NOMO-1 treated with DMSO at 0.1 percent for 48 hours (cell line): ENCODE measurements at regions not wholly inside any gene's neighbourhood (a gene's known extent, or its start where the extent isn't known, plus 50 kb on each side); places are given as distances from the start of the nearest gene placed in this dataset.
"Not testable (repeated sequence)": the region's sequence is repeated elsewhere in the genome, so short reads cannot be mapped to it uniquely, and the experiment has no call there.

Experiments used
- DNase-seq: peaks from one replicate; lab custom pipeline; 2025; ENCODE audit not compliant: unreplicated experiment; lab: John Stamatoyannopoulos, UW

DNA sequence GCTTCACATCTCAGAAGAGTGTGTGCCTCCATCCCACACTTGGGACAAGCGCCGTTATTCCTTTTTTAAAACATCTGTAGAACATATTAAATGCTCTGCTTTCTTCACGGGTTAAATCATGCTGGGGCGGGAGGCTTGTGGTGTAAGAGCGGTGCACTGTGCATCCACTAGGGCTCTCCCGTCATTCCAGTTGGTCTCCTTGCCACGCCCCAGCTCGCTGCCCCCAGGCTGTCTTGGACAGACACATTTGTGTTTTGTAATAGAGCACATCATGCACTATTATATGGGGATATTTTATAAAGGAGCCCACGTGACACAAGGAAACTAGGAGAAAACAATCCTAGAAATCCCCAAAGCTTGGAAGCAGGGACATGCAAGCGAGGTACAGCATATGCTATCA, 87.7 kb upstream of the PLGLB2 start:
- DNase-seq, result not testable (repeated sequence)

DNA sequence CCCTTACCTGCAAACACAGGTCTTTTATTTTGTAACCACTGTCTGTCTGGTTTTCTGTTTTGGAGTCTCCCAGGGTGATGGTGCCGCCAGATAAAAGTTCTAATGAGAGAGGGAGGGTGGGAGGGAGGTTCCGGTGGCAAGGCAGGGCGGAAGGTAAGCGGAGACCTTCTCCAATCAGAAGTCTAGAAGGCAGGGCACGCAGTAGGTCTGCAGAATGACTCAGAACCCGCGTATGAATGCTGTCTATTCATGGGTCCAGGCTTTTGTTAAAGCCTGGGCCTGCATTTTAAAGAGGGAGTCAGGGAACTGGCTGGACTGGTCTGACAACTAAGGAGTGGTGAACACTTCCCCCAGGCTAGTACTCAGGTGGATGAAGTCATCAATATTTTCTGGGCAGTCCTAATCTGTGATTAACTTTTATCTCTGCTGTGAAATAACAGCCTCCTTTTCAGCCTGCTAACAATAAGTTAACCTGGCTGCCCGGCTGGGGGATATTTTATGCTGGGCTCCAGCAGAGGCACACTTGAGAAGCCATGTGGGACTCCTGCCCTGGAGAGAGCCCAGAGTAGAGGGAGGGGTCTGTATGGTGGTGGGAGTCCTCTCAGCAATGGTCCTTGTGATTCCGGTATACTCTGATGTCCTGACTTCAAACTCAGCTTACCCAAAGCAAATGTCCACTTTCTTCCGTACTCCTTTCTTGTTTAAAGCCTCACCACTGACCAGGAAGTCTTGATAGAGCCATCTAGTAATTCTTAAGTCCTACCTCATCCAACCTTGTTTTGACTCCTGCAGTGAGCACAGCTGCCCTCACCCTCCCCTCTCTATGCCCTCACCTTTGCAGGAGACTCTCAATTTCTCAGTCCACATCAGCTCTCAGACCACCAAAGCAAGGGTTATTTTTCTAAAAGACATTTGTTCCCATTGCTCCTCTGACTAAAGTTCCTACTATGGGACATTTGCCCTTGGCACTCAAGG, 85.3 kb upstream of the PLGLB2 start:
- DNase-seq, result not testable (repeated sequence)

DNA sequence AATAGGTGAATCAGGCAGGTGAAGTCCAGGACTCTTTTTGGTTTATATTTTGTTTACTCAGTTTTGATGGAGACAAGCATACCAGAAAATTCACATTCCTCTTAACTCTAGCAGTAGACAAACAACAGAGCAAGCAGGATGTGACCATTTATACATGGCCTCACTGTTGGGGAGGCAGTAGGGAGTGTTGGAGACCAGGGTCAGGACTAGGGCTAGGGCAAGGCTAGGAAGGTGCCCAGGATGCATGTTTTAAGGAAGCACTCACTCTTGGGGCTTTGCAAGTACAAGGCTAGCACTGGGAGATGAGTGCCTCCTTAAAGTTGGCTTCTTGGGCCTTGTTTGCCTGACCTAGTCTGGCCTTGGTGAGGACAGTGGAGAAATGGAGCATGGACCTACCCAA, 84.5 kb upstream of the PLGLB2 start:
- DNase-seq, result not testable (repeated sequence)

DNA sequence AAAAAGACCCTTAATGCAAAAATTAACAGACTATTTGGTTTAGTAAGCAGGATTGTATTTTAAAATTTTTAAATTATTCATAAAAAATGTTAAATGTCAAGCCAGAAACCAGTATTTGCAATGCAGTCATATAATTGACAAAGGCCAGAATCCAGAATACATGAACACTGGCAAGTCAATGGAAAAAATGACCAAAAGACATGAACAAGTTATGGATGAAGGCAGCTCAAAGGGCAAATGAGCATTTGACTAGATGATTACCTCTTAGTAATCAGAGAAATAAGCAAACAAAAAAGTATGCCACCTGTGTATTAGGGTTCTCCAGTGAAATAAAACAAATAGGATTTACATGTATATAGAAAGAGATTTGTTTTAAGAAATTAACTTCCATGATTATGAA, 80.9 kb upstream of the PLGLB2 start:
- not testable (repeated sequence) for DNase-seq

DNA sequence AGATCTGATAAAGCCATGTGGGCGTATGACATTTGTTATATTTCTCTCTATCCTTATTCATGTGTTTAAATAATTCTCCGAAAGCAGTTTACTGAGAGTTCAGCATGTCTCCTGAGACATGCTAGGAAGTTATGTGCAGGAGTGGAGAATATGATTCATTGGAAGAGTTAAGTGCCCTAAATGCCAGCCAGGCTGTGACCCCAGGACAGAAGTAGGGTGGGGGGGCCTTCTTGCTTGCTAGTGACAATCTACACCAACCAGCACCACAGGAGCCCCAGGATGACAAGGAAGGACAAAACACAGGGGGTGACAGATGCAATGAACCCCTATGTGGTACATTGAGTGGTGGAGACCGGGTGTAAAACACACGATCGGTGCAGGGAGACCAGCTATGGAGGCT, 79.5 kb upstream of the PLGLB2 start:
- not testable (repeated sequence) for DNase-seq

DNA sequence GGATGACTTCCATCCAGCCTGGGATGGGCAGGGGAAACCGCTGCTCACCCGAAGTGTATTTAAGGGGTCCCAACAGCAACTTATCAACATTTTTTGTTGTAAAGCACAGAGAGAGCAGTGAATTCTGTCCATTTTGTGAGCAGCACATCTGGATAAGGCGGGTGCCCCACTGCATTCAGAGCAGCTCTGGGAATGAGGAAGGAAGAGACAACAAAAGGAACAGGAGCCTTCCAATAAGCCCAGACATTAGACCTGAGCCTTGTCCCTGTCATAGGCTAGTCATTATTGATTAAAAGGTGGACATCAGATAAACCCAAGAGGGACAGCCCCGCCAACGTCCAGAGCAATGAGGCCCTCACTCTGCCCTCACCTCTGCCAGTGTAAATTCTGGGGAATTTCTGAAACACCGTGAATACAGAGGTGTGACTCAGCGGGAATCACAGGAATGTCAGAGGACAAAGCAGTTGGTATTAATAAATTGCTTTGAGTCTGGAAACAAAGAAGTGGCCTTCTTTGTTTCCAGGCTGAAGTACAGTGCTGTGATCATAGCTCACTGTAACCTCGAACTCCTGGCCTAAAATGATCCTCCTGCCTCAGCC, 78.2 kb upstream of the PLGLB2 start:
- not testable (repeated sequence) for DNase-seq

DNA sequence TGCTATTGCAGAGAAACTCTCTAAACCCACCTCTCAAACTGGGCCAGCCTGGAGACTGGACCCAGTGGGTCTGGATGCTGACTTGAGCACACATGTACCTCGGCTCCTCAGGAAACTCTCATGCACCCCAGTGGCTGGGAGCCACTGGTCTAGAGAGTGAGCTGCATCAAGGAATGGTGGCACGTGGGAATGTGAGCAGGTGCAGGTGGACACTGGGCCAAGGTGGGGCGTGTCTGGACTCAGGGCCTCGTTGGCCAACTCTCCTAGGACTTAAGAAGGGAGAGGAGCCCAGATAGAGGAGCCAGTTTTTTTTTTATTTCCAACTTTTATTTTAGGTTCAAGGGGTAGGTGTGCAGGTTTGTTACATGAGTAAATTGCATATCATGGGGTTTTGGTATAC, 75.5 kb upstream of the PLGLB2 start:
- not testable (repeated sequence) for DNase-seq

DNA sequence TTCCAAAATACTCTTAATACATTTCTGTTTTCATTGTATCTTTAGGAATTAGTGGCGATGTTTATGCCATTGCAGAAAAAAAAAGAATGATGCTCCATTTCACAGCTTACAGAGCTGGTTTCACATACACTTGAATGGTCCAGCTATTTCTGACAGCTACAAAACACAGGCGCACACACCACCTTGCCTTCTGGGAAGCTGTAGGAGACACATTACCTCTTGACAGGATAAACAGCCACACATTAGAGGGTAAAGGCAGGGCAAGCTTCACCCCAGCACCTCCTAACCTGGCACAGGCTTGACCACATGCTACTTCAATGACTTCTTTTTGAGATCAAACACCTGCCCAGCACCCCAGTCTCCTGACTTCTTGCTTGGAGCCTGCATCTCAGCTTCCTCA, 73.2 kb upstream of the PLGLB2 start:
- not testable (repeated sequence) for DNase-seq

DNA sequence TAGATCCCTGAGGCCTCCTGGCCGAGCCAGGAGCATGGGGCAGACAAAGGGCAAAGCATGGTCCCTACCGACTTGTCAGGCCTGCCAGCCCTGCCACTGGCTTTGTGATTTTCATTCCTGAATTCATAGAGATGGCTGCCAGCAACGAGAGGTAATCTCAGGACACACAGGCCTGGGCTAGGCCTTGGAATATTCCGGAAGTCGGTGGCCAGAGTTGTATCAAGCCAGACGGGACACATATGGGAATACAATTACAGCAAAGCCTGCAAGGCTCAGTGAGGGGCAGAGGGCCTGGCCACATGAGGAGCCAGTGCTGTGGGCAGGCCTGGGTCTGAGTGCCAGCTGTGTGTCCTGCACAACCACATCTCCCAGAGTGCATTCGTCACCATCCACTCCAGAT, 72.4 kb upstream of the PLGLB2 start:
- DNase-seq, result not testable (repeated sequence)

DNA sequence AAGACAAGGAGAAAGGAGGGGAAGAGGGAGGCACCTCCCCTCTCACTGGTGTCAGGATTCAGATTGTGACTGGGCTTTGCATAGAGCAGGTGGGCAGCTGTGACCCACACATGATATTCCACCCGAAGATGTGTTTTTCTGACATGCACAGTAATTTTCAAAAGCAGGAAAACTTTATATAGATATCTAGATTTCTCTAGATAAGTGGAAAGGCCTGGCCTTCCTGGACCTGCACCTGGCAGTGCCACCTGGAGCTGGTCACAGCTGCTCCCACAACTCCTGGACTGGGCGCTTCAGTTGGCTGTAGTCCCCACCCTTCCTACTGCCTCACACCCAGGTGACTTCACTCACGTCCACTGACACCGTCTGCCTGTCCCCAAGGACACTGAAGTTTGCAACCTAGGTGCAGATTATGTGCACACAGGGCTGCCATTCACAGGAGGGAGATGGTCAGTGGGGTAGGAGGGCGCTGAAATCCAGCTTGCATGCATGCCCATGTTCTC, 70.4 kb upstream of the PLGLB2 start:
- not testable (repeated sequence) for DNase-seq

DNA sequence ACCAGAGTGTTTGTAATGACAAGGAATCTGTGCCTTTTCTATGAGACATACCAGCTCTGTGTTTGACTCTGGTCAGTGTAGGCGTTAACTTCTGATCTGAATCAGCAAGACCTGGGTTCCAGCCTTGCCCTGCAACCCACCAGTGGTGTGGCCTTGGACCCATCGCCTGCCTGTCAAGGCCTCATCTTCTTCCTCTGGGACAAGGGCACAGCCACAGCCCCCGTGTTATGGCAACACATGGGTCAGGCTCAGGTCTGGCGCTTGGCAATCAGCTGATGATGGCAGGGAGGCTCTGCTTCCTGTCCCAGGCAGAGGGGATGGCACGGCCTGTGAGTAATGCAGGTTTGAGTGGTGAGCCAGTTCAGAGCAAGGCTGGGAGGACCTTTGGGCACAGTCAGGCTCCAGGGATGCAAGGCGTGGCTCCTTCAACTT, 69.1 kb upstream of the PLGLB2 start:
- DNase-seq, result not testable (repeated sequence)

DNA sequence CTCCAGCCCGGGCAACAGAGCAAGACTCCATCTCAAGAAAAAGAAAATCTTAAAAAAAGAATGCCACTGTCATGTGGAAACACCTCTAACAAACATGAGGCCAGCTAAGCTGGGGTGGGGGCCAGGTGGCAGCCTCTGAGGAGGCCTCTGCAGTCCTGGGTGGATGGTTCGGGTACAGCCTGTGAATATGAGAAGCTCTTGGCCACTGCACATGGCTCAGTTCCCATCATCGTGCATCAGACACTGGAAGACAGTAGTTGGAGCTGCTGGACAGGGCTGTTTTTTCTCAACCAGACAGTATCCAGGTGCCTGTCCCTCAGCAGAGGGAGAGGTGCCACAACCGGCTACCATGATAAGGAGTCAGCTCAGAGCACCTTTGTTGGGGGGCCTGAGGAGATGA, 67.9 kb upstream of the PLGLB2 start:
- DNase-seq, result not testable (repeated sequence)

DNA sequence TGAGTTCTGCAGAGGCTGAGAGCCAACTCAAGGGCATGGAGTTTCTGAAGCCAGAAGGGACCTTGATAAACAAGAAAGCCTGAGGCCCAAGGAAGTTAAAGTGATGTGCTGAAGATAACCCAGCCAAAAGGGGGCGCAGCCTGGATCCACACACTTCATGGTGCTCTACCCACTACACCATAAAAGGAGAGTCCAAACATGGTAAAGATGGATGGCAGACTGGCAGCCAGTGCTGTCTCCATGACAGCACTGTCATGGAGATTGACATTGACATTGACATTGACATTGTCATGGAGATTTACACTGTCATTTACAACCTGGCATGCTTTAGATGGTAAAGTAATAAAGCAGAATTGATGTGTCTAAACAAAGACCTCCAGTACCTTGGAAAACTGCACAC, 67.2 kb upstream of the PLGLB2 start:
- not testable (repeated sequence) for DNase-seq

DNA sequence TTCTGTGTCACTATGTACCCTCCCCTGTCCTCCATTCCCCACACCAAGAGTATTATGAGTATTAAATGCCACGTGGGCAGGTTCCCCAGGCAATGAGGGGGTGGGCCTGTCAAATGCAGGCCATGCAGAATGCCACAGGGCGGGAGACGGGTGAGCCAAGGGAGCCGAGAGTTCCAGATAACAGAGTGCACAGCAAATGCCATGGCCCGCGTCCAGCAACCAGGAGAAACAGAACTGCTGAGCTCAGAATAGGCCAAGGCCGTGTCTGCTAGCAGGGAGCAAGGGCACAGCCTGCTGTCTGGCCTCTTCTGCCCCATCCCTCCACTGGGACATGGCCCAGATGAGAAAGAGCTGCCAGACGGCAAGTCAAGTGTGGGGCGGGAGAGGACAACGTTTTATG, 64.4 kb upstream of the PLGLB2 start:
- DNase-seq, result not testable (repeated sequence)

DNA sequence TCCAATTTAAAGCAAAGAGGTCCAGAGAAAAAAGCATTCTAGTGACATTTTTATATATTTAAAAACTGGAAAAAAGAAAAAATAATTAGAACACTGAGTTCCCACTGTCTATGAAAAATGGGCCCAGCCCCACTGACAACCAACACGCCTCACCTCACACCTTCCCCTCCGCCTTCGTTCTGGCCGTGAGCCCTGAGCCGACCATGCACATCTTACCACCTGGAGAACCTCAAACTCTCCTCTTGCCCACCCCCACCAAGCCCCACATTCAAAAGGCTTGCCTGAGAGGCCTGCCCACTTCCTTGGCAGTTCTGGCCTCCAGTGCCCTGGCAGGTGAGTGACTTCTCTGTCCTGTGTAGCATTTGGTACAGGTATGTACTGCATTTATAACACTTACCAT, 63.9 kb upstream of the PLGLB2 start:
- not testable (repeated sequence) for DNase-seq

DNA sequence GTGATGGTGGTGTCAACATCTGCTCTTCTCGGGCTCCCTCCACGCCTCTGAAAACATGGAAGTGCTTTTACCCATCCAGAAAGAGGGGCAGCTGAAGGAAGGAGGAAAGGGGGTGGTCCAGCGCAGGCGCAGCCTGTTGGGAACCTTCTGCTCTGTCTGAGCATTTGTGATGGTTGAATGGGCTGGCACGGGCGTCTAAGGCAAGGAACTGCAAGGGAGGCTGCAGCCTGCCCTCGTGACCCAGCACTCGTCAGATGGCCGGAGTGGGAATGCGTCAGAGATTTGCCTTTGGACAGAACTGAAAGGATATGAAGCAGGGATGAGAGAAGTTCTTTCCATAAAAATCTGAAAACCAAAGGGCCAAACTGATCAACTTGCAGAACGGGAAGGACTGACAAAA, 62.3 kb upstream of the PLGLB2 start:
- not testable (repeated sequence) for DNase-seq

DNA sequence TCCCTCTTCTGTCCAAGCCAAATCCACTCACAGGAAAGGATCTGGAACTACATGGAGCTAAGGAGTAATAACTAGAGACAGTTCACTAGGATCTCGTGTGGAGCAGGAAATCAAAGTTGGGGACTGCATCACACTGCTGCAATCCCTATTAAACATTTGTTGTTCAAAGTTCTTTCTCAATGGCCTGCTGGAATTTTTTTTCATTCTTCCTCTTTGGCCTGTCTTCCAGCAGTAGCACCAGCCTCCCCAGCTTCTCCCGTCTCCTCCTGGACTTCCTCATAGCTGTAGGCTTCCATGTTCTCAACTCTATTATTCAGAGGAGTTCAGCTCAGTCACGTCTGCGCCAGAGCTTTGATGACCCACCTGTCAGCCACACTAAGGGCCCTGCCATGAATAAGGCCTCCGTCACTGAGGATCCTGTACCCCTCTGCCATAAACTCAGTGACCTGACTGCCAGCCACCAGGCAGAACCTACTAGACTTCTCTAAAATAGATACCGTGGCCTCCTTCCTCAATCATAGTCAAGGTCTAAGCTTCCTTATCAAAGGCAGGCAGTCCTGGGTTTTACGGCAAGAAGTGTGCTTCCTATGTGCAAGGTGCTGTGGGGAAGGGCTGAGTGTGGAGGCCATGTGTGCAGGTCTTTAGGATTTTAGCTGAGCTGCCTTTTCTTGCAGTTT, 60.9 kb upstream of the PLGLB2 start:
- DNase-seq, result not testable (repeated sequence)

DNA sequence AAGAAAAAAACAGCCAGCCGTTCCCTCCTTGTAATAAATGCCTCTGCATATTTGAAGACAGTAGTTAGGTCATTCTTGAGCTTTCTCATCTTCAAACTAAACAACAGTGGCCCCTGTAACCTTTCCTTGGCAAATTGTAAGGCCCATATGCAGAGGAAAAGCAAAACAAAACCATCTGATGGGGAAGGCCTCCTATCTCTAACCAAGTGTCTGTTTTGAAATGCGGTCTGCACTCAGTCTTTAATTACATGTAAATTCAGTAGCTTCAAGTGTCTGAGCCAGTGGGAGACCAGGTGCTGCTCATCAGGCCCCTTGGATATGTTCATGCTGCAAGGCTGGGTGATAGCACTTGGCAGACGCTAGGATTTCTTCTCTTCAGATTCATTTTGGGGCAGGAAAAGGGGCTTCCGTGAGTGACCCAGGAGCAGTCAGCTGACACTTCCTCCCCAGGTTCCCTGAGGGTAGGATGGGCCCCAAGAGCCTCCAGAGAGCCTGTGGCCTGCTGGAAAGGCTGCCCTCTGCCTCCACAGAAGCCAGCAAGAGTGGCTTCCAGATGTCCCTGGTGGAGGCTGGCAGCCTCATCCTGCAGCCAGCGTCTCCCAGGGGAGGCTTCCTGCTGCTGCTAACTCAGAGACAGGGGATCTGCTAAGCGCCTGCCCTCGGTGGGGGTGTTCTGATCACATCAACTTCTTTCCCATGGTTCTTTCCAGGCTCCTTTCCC, 60.2 kb upstream of the PLGLB2 start:
- DNase-seq, result not testable (repeated sequence)

DNA sequence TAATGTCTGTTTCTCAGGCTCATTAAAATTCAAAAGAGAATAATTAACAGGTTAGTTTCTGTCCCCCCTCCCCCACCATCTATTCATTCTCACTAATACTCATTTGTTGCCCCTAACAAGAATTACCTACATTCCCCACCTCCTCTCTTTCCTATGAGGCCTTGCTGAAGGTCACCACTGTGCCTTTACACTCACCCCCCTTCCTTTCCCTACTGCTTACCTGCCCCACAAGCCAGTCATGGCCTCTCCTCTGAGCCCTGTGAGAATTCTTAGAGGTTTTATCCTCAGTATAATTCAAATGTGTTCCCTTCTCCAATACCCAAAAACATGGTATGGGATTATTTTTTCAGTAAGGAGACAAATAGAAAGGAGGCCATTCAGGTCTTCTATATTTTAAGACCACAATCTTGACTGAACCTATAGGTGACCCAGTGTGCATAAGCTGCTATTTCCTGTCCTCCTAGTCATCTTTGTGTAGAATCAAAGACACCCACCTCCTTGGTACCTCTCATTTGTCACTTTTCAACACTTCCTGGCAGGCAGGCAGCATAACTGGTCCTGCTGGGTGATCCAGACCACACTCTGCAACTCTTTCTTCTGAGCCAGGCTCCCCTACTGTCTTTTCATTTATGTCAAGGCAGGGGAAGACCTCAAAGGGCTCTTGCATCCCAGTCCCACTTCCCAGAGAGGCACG, 55.8 kb upstream of the PLGLB2 start:
- DNase-seq, result not testable (repeated sequence)

DNA sequence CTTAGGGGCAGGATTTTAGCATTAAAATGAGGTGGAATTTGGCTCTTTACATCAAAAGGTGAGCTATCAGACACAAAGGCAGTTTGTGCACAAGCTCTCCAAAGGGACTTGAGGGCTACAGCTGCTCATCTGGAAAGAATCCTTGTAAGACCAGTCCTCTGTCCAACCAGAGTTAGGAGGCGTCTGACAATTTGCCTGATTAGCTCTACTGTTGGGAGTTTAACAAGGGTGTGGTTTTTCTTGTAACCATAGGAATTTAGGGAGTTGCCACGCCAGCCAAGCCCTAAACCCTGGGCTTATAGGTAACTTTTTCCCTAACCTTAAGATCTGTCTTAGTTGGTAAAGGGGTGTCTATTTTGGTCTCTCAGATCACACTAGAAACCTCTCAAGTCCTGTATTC, 55.0 kb upstream of the PLGLB2 start:
- not testable (repeated sequence) for DNase-seq
